ENCODE measurements at regions not wholly inside any gene's neighbourhood (a gene's known extent, or its start where the extent isn't known, plus 50 kb on each side); places are given as distances from the start of the nearest gene placed in this dataset.

- H3K36me3 ChIP-seq (ENCODE audit: low read depth), result no peaks in the 10 kb centered on the region
- TF ChIP-seq CTCF (IDR thresholded peaks at IDR 0.05; ENCODE audit: poor library complexity, severe bottlenecking), result no peak
- ATAC-seq (ENCODE audit: low read depth) (no peak), DNase-seq (ENCODE audit: low spot score) (no peak)
- H3K4me1 ChIP-seq (ENCODE audit: insufficient read depth, poor library complexity, severe bottlenecking), result peaks cover 8% of the 10 kb centered on the region
- no peaks in the 10 kb centered on the region for H3K9me3 ChIP-seq (ENCODE audit: severe bottlenecking)
- no peak overlapping the region for H3K4me3 ChIP-seq (ENCODE audit: severe bottlenecking)
- no peak overlapping the region for H3K27ac ChIP-seq (ENCODE audit: poor library complexity, severe bottlenecking)
- H3K27me3 ChIP-seq (ENCODE audit: insufficient read depth, poor library complexity, severe bottlenecking), result no peaks in the 10 kb centered on the region
These were observed 84.7 kb downstream of the RBBP6 start for GRCh38 chr16:24624102-24624501.

- peaks cover 8% of the 10 kb centered on the region for H3K4me1 ChIP-seq (ENCODE audit: insufficient read depth, poor library complexity, severe bottlenecking)
- no peaks in the 10 kb centered on the region for H3K9me3 ChIP-seq (ENCODE audit: severe bottlenecking)
- no peak for TF ChIP-seq CTCF (IDR thresholded peaks at IDR 0.05; ENCODE audit: poor library complexity, severe bottlenecking)
- no peaks in the 10 kb centered on the region for H3K27me3 ChIP-seq (ENCODE audit: insufficient read depth, poor library complexity, severe bottlenecking)
- ATAC-seq (ENCODE audit: low read depth) (peak; percentile 90), DNase-seq (ENCODE audit: low spot score) (no peak)
- H3K27ac ChIP-seq (ENCODE audit: poor library complexity, severe bottlenecking), result peak overlapping the region; percentile 37
- H3K36me3 ChIP-seq (ENCODE audit: low read depth), result no peaks in the 10 kb centered on the region
- no peak overlapping the region for H3K4me3 ChIP-seq (ENCODE audit: severe bottlenecking)
These were observed 86.9 kb downstream of the RBBP6 start for GRCh38 chr16:24626256-24626655.

- Histone ChIP-seq H3K4me3 (ENCODE audit: severe bottlenecking) (no peak overlapping the region), H3K36me3 (ENCODE audit: low read depth) (no peaks in the 10 kb centered on the region), H3K9me3 (ENCODE audit: severe bottlenecking) (no peaks in the 10 kb centered on the region), H3K4me1 (ENCODE audit: insufficient read depth, poor library complexity, severe bottlenecking) (peaks cover 17% of the 10 kb centered on the region), H3K27ac (ENCODE audit: poor library complexity, severe bottlenecking) (peak overlapping the region; percentile 90), H3K27me3 (ENCODE audit: insufficient read depth, poor library complexity, severe bottlenecking) (no peaks in the 10 kb centered on the region)
- ATAC-seq (ENCODE audit: low read depth), result no peak
- no peak for DNase-seq (ENCODE audit: low spot score)
- no peak for TF ChIP-seq CTCF (IDR thresholded peaks at IDR 0.05; ENCODE audit: poor library complexity, severe bottlenecking)
These were observed 94.5 kb upstream of the TNRC6A start for GRCh38 chr16:24634919-24635318.

- peak; percentile 90 for ATAC-seq (ENCODE audit: low read depth)
- peak; percentile 90 for DNase-seq (ENCODE audit: low spot score)
- H3K36me3 ChIP-seq (ENCODE audit: low read depth), result no peaks in the 10 kb centered on the region
- H3K9me3 ChIP-seq (ENCODE audit: severe bottlenecking), result no peaks in the 10 kb centered on the region
- H3K27me3 ChIP-seq (ENCODE audit: insufficient read depth, poor library complexity, severe bottlenecking), result no peaks in the 10 kb centered on the region
- peak overlapping the region; percentile 90 for H3K27ac ChIP-seq (ENCODE audit: poor library complexity, severe bottlenecking)
- peaks cover 17% of the 10 kb centered on the region for H3K4me1 ChIP-seq (ENCODE audit: insufficient read depth, poor library complexity, severe bottlenecking)
- TF ChIP-seq CTCF (IDR thresholded peaks at IDR 0.05; ENCODE audit: poor library complexity, severe bottlenecking), result no peak
- H3K4me3 ChIP-seq (ENCODE audit: severe bottlenecking), result no peak overlapping the region
These were observed 93.4 kb upstream of the TNRC6A start for GRCh38 chr16:24635900-24636610.

DNA sequence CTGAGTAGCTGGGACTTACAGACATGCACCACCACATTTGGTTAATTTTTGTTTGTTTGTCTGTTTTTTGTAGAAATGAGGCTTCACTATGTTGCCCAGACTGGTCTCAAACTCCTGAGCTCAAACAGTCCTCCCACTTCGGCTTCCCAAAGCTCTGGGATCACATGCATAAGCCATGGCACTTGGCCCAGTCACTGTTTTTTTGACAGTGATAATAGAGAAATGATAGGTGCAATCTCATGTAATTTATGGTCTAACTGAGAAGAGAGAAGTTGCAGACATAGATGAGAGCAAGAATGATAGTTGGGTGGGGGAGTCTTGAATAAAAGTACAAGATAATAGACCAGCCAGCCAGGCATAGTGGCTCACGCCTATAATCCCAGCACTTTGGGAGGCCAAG is 89.7 kb upstream of the TNRC6A start:
- no peak overlapping the region for H3K4me3 ChIP-seq (ENCODE audit: severe bottlenecking)
- H3K27ac ChIP-seq (ENCODE audit: poor library complexity, severe bottlenecking), result no peak overlapping the region
- H3K4me1 ChIP-seq (ENCODE audit: insufficient read depth, poor library complexity, severe bottlenecking), result peaks cover 17% of the 10 kb centered on the region
- ATAC-seq (ENCODE audit: low read depth), result no peak
- no peak for TF ChIP-seq CTCF (IDR thresholded peaks at IDR 0.05; ENCODE audit: poor library complexity, severe bottlenecking)
- no peaks in the 10 kb centered on the region for H3K27me3 ChIP-seq (ENCODE audit: insufficient read depth, poor library complexity, severe bottlenecking)
- no peaks in the 10 kb centered on the region for H3K9me3 ChIP-seq (ENCODE audit: severe bottlenecking)
- DNase-seq (ENCODE audit: low spot score), result no peak
- no peaks in the 10 kb centered on the region for H3K36me3 ChIP-seq (ENCODE audit: low read depth)
